ENCODE measurements at regions not wholly inside any gene's neighbourhood (a gene's known extent, or its start where the extent isn't known, plus 50 kb on each side); places are given as distances from the start of the nearest gene placed in this dataset.
"Not testable (repeated sequence)": the region's sequence is repeated elsewhere in the genome, so short reads cannot be mapped to it uniquely, and the experiment has no call there.

GRCh38 chr6:137545073-137545472 is 50.9 kb upstream of the OLIG3 start:
- DNase-seq: no peak

GRCh38 chr6:137547186-137547585 is 53.0 kb upstream of the OLIG3 start:
- no peak for DNase-seq

- DNase-seq: no peak
Measured at GRCh38 chr6:137547601-137548000, 53.4 kb upstream of the OLIG3 start.

- no peak for DNase-seq
Measured at GRCh38 chr6:137549106-137549505, 54.9 kb upstream of the OLIG3 start.

- no peak for DNase-seq
Measured at GRCh38 chr6:137550535-137550934, 56.3 kb upstream of the OLIG3 start.

GRCh38 chr6:137552146-137552545 is 58.0 kb upstream of the OLIG3 start:
- no peak for DNase-seq

GRCh38 chr6:137552809-137553208 is 58.6 kb upstream of the OLIG3 start:
- no peak for DNase-seq

GRCh38 chr6:137559521-137560183 is 65.5 kb upstream of the OLIG3 start:
- not testable (repeated sequence) for DNase-seq

- no peak for DNase-seq
Measured at GRCh38 chr6:137560184-137560563, 66.0 kb upstream of the OLIG3 start.

GRCh38 chr6:137568067-137568466 is 73.9 kb upstream of the OLIG3 start:
- DNase-seq: no peak

- no peak for DNase-seq
Measured at GRCh38 chr6:137570393-137570792, 76.2 kb upstream of the OLIG3 start.

- DNase-seq: peak; percentile 5
Measured at GRCh38 chr6:137571854-137572253, 77.7 kb upstream of the OLIG3 start.

GRCh38 chr6:137573739-137574138 is 79.5 kb upstream of the OLIG3 start:
- no peak for DNase-seq

GRCh38 chr6:137579612-137580011 is 85.4 kb upstream of the OLIG3 start:
- DNase-seq: no peak

- no peak for DNase-seq
Measured at GRCh38 chr6:137581019-137581707, 87.0 kb upstream of the OLIG3 start.

GRCh38 chr6:137583519-137583918 is 89.3 kb upstream of the OLIG3 start:
- not testable (repeated sequence) for DNase-seq

- DNase-seq: no peak
Measured at GRCh38 chr6:137588472-137588871, 94.3 kb upstream of the OLIG3 start.

GRCh38 chr6:137589067-137589848 is 95.1 kb upstream of the OLIG3 start:
- DNase-seq: peak; percentile 42

GRCh38 chr6:137590684-137591083 is 96.5 kb upstream of the OLIG3 start:
- no peak for DNase-seq

- DNase-seq: no peak
Measured at GRCh38 chr6:137601471-137601870, 107.3 kb upstream of the OLIG3 start.

GRCh38 chr6:137602313-137603197 is 108.4 kb upstream of the OLIG3 start:
- no peak for DNase-seq

- no peak for DNase-seq
Measured at GRCh38 chr6:137610702-137611101, 116.5 kb upstream of the OLIG3 start.

- no peak for DNase-seq
Measured at GRCh38 chr6:137623293-137623692, 129.1 kb upstream of the OLIG3 start.
